ENCODE measurements at regions not wholly inside any gene's neighbourhood (a gene's known extent, or its start where the extent isn't known, plus 50 kb on each side); places are given as distances from the start of the nearest gene placed in this dataset.

DNA sequence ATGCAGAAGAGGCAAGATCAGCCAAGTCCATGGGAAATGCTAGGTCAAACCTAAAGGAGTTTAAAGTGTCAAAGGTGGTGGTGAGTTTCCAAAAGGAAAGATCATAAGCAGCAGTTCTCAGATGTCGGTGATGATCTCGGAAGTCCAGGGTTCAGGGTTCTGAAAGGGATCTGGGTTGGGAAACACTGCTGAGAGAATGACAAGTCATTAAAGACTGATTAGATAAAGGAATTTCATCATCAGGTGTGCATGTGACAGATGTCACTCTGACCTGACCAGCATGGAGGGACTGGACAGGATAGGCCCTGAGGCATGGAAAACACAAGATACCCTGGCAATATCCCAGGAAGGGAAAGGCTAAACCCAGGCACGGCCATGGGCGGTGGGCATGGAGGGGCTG is 195.7 kb upstream of the TBL1X start:
- ATAC-seq (ENCODE audit: insufficient read depth, low read depth) = no peak

DNA sequence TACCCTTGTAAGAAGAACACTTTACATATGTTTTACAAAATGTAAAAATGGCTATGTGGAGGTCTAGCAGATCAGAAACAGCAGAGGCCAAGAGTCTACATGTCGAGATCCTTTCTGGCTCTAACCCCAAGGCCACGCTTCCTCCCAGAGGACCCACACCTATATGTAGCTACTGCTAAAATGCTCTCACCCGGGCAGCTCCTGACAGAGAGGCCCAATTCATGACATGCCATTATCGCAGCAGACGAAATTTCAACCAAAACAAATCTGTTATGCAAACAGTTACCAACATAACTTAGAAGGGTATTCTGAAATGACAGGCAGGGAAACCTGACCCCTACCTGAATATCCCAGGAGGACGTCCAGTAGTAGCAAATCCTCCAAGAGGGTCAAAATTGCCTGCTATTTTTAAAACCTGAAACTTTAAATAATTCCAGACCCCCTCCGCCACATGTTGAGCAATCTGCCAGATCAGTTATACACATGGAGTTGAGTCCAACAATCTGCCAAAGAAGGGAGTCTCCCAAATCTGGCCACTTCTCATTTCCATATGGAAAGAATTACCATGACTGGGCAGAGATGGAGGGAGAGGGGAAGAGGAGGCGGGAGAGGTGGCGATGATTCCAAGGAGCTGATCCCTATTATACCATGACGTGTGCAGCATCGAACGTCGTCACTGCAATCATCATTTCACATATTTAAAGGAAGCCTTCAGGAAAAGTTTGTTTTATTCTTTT is 192.9 kb upstream of the TBL1X start:
- TF ChIP-seq EZH2 (IDR thresholded peaks at IDR 0.05; ENCODE audit: borderline replicate concordance, low read depth, low read length, severe bottlenecking) = no peak
- TF ChIP-seq, protein P1, sequence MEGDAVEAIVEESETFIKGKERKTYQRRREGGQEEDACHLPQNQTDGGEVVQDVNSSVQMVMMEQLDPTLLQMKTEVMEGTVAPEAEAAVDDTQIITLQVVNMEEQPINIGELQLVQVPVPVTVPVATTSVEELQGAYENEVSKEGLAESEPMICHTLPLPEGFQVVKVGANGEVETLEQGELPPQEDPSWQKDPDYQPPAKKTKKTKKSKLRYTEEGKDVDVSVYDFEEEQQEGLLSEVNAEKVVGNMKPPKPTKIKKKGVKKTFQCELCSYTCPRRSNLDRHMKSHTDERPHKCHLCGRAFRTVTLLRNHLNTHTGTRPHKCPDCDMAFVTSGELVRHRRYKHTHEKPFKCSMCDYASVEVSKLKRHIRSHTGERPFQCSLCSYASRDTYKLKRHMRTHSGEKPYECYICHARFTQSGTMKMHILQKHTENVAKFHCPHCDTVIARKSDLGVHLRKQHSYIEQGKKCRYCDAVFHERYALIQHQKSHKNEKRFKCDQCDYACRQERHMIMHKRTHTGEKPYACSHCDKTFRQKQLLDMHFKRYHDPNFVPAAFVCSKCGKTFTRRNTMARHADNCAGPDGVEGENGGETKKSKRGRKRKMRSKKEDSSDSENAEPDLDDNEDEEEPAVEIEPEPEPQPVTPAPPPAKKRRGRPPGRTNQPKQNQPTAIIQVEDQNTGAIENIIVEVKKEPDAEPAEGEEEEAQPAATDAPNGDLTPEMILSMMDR (IDR thresholded peaks at IDR 0.05; ENCODE audit: borderline replicate concordance, extremely low read depth, low read length, poor library complexity, severe bottlenecking) = no peak

More for the DNA sequence above, 195.7 kb upstream of the TBL1X start:
- no peak for DNase-seq
- Histone ChIP-seq H3K4me1 (ENCODE audit: insufficient read depth, low read length) (no peaks in the 10 kb centered on the region), H3K27ac (ENCODE audit: low read length) (no peak overlapping the region), H3K4me2 (ENCODE audit: insufficient read depth, low read length) (no peak overlapping the region), H3K27me3 (ENCODE audit: insufficient read depth, low read length, poor library complexity) (no peaks in the 10 kb centered on the region), H3K9ac (ENCODE audit: low read depth, low read length) (no peak overlapping the region), H3K4me3 (ENCODE audit: low read depth in 1 of 2, low read length in 2 of 2) (no peak overlapping the region), H3K36me3 (ENCODE audit: insufficient read depth, low read length) (no peaks in the 10 kb centered on the region), H2AFZ (ENCODE audit: low read depth, low read length) (no peak overlapping the region), H3K79me2 (ENCODE audit: insufficient read depth, low read length) (no peaks in the 10 kb centered on the region), H3K9me3 (ENCODE audit: insufficient read depth, low read length, severe bottlenecking) (no peaks in the 10 kb centered on the region), H4K20me1 (ENCODE audit: insufficient read depth, low read length) (no peaks in the 10 kb centered on the region)
- TF ChIP-seq, protein P1 (IDR thresholded peaks at IDR 0.05; ENCODE audit: borderline replicate concordance, extremely low read depth, low read length, poor library complexity, severe bottlenecking) = no peak
- TF ChIP-seq EZH2 (IDR thresholded peaks at IDR 0.05; ENCODE audit: borderline replicate concordance, low read depth, low read length, severe bottlenecking) = no peak

DNA sequence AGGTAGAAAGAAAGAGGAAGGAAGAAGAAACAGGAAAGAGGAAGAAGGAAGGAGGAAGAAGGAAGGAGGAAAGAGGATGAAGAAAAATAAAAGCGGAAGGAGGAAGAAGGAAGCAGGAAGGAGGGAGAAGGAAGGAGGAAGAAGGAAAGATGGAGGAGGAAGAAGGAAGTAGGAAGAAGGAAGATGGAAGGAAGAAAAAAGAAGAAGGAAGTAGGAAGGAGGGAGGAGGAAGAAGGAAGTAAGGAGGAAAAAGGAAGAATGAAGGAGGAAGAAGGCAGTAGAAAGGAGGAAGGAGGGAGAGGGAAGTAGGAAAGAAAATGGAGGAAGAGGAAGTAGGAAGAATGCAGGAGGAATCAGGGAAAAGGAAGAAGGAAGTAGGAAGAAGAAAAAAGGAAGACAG is 191.1 kb upstream of the TBL1X start:
- Histone ChIP-seq H3K4me2 (ENCODE audit: insufficient read depth, low read length) (no peak overlapping the region), H3K36me3 (ENCODE audit: insufficient read depth, low read length) (no peaks in the 10 kb centered on the region), H3K27me3 (ENCODE audit: insufficient read depth, low read length, poor library complexity) (no peaks in the 10 kb centered on the region), H3K4me3 (ENCODE audit: low read depth in 1 of 2, low read length in 2 of 2) (no peak overlapping the region), H4K20me1 (ENCODE audit: insufficient read depth, low read length) (no peaks in the 10 kb centered on the region), H3K4me1 (ENCODE audit: insufficient read depth, low read length) (no peaks in the 10 kb centered on the region), H2AFZ (ENCODE audit: low read depth, low read length) (no peak overlapping the region), H3K27ac (ENCODE audit: low read length) (no peak overlapping the region), H3K9me3 (ENCODE audit: insufficient read depth, low read length, severe bottlenecking) (no peaks in the 10 kb centered on the region), H3K9ac (ENCODE audit: low read depth, low read length) (no peak overlapping the region), H3K79me2 (ENCODE audit: insufficient read depth, low read length) (no peaks in the 10 kb centered on the region)
- DNase-seq (no peak), ATAC-seq (ENCODE audit: insufficient read depth, low read depth) (no peak)
- TF ChIP-seq, protein P1 (IDR thresholded peaks at IDR 0.05; ENCODE audit: borderline replicate concordance, extremely low read depth, low read length, poor library complexity, severe bottlenecking) = no peak
- TF ChIP-seq EZH2 (IDR thresholded peaks at IDR 0.05; ENCODE audit: borderline replicate concordance, low read depth, low read length, severe bottlenecking) = no peak

More for the DNA sequence above, 192.9 kb upstream of the TBL1X start:
- Histone ChIP-seq H3K4me3 (ENCODE audit: low read depth in 1 of 2, low read length in 2 of 2) (no peak overlapping the region), H3K4me1 (ENCODE audit: insufficient read depth, low read length) (no peaks in the 10 kb centered on the region), H3K27ac (ENCODE audit: low read length) (no peak overlapping the region), H4K20me1 (ENCODE audit: insufficient read depth, low read length) (no peaks in the 10 kb centered on the region), H3K27me3 (ENCODE audit: insufficient read depth, low read length, poor library complexity) (no peaks in the 10 kb centered on the region), H3K4me2 (ENCODE audit: insufficient read depth, low read length) (no peak overlapping the region), H2AFZ (ENCODE audit: low read depth, low read length) (no peak overlapping the region), H3K79me2 (ENCODE audit: insufficient read depth, low read length) (no peaks in the 10 kb centered on the region), H3K36me3 (ENCODE audit: insufficient read depth, low read length) (no peaks in the 10 kb centered on the region), H3K9me3 (ENCODE audit: insufficient read depth, low read length, severe bottlenecking) (no peaks in the 10 kb centered on the region), H3K9ac (ENCODE audit: low read depth, low read length) (no peak overlapping the region)
- DNase-seq (no peak), ATAC-seq (ENCODE audit: insufficient read depth, low read depth) (no peak)
